ENCODE measurements at regions not wholly inside any gene's neighbourhood (a gene's known extent, or its start where the extent isn't known, plus 50 kb on each side); places are given as distances from the start of the nearest gene placed in this dataset.

DNA sequence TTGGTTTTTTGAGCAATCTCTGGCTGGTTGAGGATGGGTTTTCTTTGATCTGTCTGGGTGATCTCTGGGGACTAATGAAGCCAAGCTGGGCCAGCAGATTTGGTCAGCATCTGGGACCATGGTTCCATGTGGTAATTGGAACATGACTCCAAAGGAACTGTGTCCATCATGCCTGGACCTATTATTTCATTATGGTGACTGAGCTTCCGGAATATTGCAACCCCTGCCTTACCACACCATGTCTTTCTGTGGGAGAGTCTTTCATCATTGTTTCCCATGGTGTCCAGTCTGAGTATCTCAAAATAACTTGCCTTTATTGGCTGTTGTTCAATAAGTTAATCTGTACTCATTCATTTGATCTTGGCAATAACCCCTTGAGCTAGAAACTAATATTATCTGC, 624.9 kb upstream of the TBX3 start:
- Histone ChIP-seq H3K27me3 (no peaks in the 10 kb centered on the region), H3K27ac (no peak overlapping the region), H3K36me3 (no peaks in the 10 kb centered on the region), H3K4me1 (no peaks in the 10 kb centered on the region), H3K9me3 (no peaks in the 10 kb centered on the region), H3K4me3 (no peak overlapping the region)
- no peak for TF ChIP-seq POLR2A (IDR thresholded peaks at IDR 0.05)
- TF ChIP-seq, protein P1, sequence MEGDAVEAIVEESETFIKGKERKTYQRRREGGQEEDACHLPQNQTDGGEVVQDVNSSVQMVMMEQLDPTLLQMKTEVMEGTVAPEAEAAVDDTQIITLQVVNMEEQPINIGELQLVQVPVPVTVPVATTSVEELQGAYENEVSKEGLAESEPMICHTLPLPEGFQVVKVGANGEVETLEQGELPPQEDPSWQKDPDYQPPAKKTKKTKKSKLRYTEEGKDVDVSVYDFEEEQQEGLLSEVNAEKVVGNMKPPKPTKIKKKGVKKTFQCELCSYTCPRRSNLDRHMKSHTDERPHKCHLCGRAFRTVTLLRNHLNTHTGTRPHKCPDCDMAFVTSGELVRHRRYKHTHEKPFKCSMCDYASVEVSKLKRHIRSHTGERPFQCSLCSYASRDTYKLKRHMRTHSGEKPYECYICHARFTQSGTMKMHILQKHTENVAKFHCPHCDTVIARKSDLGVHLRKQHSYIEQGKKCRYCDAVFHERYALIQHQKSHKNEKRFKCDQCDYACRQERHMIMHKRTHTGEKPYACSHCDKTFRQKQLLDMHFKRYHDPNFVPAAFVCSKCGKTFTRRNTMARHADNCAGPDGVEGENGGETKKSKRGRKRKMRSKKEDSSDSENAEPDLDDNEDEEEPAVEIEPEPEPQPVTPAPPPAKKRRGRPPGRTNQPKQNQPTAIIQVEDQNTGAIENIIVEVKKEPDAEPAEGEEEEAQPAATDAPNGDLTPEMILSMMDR (IDR thresholded peaks at IDR 0.05) = no peak
- no peak for DNase-seq

- Histone ChIP-seq H3K4me1 (no peaks in the 10 kb centered on the region), H3K27me3 (no peaks in the 10 kb centered on the region), H3K36me3 (no peaks in the 10 kb centered on the region), H3K27ac (no peak overlapping the region), H3K9me3 (no peaks in the 10 kb centered on the region), H3K4me3 (no peak overlapping the region)
- DNase-seq = no peak
- TF ChIP-seq, protein P1 (IDR thresholded peaks at IDR 0.05) = no peak
- no peak for TF ChIP-seq POLR2A (IDR thresholded peaks at IDR 0.05)
Observed at GRCh38 chr12:115306380-115306779, 622.4 kb upstream of the TBX3 start.

DNA sequence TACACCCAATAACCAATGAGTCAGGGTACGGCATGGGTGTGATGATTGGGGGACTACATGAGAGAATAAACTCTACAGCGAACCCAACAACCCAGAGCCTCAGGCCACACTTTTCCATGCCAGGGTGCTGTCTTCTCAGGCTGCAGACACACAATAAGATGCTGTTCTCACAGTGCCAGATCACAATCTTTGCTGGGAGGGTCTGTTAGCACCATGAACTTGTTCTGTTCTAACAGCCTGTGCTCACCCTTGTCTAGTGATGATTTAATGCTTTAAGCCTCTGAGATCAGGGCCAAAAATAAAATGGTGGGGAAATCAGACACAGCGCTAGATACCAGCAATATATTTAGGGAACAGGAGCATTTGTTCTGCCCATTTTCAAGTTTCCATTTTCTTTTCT, 621.9 kb upstream of the TBX3 start:
- Histone ChIP-seq H3K9me3 (no peaks in the 10 kb centered on the region), H3K36me3 (no peaks in the 10 kb centered on the region), H3K4me3 (no peak overlapping the region), H3K4me1 (no peaks in the 10 kb centered on the region), H3K27ac (no peak overlapping the region), H3K27me3 (no peaks in the 10 kb centered on the region)
- TF ChIP-seq, protein P1 (IDR thresholded peaks at IDR 0.05) = no peak
- TF ChIP-seq POLR2A (IDR thresholded peaks at IDR 0.05) = no peak
- no peak for DNase-seq

DNA sequence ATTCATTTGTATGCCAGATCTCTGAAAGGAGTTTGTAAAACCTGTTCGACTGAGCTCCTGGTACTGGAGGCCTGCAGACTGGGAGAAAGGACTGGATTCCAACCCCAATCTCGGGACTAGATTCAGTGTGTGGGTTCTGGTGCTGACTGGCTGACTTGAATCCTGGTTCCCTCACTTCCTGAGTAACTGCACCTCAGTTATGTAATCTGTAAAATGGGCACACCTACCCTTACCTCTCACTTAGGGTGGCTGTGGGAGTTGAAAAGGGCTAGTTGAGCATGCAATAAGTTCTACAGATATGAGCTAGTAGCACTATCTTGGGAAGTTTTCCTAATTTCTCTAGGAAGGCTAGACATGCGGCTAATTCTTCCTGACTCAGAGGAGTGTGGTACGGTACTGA, 621.3 kb upstream of the TBX3 start:
- DNase-seq = no peak
- Histone ChIP-seq H3K4me1 (no peaks in the 10 kb centered on the region), H3K4me3 (no peak overlapping the region), H3K9me3 (no peaks in the 10 kb centered on the region), H3K27me3 (no peaks in the 10 kb centered on the region), H3K27ac (no peak overlapping the region), H3K36me3 (no peaks in the 10 kb centered on the region)
- TF ChIP-seq POLR2A (IDR thresholded peaks at IDR 0.05) = no peak
- TF ChIP-seq, protein P1 (IDR thresholded peaks at IDR 0.05) = no peak

GRCh38 chr12:115303723-115304309, 619.8 kb upstream of the TBX3 start:
- no peaks in the 10 kb centered on the region for H3K9me3 ChIP-seq
- no peak overlapping the region for H3K4me3 ChIP-seq
- DNase-seq = no peak
- TF ChIP-seq, protein P1 (IDR thresholded peaks at IDR 0.05) = no peak
- TF ChIP-seq POLR2A (IDR thresholded peaks at IDR 0.05) = no peak
- no peaks in the 10 kb centered on the region for H3K36me3 ChIP-seq
- H3K27me3 ChIP-seq = no peaks in the 10 kb centered on the region
- H3K4me1 ChIP-seq = no peaks in the 10 kb centered on the region
- H3K27ac ChIP-seq = no peak overlapping the region

- H3K27ac ChIP-seq = no peak overlapping the region
- no peak overlapping the region for H3K4me3 ChIP-seq
- TF ChIP-seq POLR2A (IDR thresholded peaks at IDR 0.05) = no peak
- TF ChIP-seq, protein P1 (IDR thresholded peaks at IDR 0.05) = no peak
- H3K9me3 ChIP-seq = no peaks in the 10 kb centered on the region
- H3K4me1 ChIP-seq = no peaks in the 10 kb centered on the region
- no peaks in the 10 kb centered on the region for H3K27me3 ChIP-seq
- DNase-seq = no peak
- no peaks in the 10 kb centered on the region for H3K36me3 ChIP-seq
Observed at GRCh38 chr12:115297445-115297844, 613.5 kb upstream of the TBX3 start.

Data from Peyer's patch (tissue), 4 donors.